ENCODE measurements at regions not wholly inside any gene's neighbourhood (a gene's known extent, or its start where the extent isn't known, plus 50 kb on each side); places are given as distances from the start of the nearest gene placed in this dataset.

DNA sequence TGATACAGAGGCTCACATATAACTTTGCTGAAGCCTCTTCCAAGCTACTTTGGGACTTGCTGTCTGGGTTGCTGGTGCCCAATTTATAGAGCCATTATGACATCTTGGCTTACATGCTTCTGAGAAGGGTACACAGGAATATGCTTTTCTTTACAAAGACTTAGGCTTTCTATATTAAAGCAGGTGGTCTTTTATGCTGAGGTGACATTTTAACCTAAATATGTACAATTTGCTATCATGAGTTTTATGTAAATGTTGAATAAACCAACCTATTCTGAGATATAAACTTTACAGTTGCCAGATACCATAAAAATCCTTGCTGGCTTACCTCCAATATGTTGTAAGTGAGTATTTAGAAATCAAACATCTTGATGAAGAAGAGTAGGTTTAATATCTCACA, 509.2 kb upstream of the CHD1 start:
- no peak for TF ChIP-seq SUZ12 (IDR thresholded peaks at IDR 0.05; ENCODE audit: extremely low read depth, insufficient read depth, insufficient read length)
- no peak for TF ChIP-seq YY1 (IDR thresholded peaks at IDR 0.05; ENCODE audit: insufficient read depth, insufficient read length)
